ENCODE measurements at regions not wholly inside any gene's neighbourhood (a gene's known extent, or its start where the extent isn't known, plus 50 kb on each side); places are given as distances from the start of the nearest gene placed in this dataset.

DNA sequence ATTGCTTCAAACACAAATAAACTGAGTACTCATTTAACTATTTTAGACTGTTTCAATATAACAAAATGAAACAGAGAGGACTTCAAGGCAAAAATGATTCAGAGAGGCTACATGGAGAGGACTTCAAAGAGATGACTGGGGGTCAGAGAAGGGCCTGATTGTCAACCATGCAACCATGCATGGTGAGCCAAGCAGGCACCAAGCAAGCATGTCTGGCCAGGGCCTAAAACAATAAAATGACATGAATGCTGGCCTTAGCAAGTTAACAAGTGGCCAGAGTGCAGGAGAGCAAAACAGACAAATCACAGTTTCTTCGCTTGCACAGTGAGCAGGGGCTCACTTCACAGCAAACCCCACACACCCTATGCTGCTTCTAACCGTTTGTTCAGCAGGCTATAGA, 356.5 kb upstream of the MTPN start:
- H3K4me1 ChIP-seq: no peaks in the 10 kb centered on the region
- no peak for TF ChIP-seq RNF2 (IDR thresholded peaks at IDR 0.05; ENCODE audit: borderline replicate concordance, low read depth)
- no peak for TF ChIP-seq CHD4 (IDR thresholded peaks at IDR 0.05; ENCODE audit: borderline replicate concordance)
- TF ChIP-seq HOXB13 (CRISPR knock-in tag; IDR thresholded peaks at IDR 0.05; ENCODE audit: low read depth): no peak
- no peak for TF ChIP-seq EHF (CRISPR knock-in tag; IDR thresholded peaks at IDR 0.05)
- TF ChIP-seq NR3C1 (IDR thresholded peaks at IDR 0.05): no peak
- TF ChIP-seq FOSB (CRISPR knock-in tag; IDR thresholded peaks at IDR 0.05): no peak
- TF ChIP-seq, protein P1, sequence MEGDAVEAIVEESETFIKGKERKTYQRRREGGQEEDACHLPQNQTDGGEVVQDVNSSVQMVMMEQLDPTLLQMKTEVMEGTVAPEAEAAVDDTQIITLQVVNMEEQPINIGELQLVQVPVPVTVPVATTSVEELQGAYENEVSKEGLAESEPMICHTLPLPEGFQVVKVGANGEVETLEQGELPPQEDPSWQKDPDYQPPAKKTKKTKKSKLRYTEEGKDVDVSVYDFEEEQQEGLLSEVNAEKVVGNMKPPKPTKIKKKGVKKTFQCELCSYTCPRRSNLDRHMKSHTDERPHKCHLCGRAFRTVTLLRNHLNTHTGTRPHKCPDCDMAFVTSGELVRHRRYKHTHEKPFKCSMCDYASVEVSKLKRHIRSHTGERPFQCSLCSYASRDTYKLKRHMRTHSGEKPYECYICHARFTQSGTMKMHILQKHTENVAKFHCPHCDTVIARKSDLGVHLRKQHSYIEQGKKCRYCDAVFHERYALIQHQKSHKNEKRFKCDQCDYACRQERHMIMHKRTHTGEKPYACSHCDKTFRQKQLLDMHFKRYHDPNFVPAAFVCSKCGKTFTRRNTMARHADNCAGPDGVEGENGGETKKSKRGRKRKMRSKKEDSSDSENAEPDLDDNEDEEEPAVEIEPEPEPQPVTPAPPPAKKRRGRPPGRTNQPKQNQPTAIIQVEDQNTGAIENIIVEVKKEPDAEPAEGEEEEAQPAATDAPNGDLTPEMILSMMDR (IDR thresholded peaks at IDR 0.05): no peak
- TF ChIP-seq, protein P2, sequence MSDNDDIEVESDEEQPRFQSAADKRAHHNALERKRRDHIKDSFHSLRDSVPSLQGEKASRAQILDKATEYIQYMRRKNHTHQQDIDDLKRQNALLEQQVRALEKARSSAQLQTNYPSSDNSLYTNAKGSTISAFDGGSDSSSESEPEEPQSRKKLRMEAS (IDR thresholded peaks at IDR 0.05): no peak
- no peak for TF ChIP-seq MAZ (IDR thresholded peaks at IDR 0.05; ENCODE audit: borderline replicate concordance, low read depth, low read length)
- TF ChIP-seq ZSCAN20 (CRISPR knock-in tag; IDR thresholded peaks at IDR 0.05): no peak
- TF ChIP-seq JUN (IDR thresholded peaks at IDR 0.05): no peak
- no peak for TF ChIP-seq TP53 (CRISPR knock-in tag; IDR thresholded peaks at IDR 0.05)
- no peak for TF ChIP-seq GATA3 (IDR thresholded peaks at IDR 0.05; ENCODE audit: borderline replicate concordance)
- DNase-seq (ENCODE audit: low read depth in 1 of 2, low spot score in 1 of 2) (no peak), FAIRE-seq (no peak), ATAC-seq (no peak)
- 0% methylated on average over 2 of the region's 2 CpGs for WGBS (ENCODE audit: missing lambda C conversion rate)
- ChIA-PET CTCF (no interaction called here), POLR2A (no interaction called here)
- no peak overlapping the region for H3K4me3 ChIP-seq
- no peaks in the 10 kb centered on the region for H3K9me3 ChIP-seq
- H3K27ac ChIP-seq: no peak overlapping the region
- no peak overlapping the region for H3K4me2 ChIP-seq

DNA sequence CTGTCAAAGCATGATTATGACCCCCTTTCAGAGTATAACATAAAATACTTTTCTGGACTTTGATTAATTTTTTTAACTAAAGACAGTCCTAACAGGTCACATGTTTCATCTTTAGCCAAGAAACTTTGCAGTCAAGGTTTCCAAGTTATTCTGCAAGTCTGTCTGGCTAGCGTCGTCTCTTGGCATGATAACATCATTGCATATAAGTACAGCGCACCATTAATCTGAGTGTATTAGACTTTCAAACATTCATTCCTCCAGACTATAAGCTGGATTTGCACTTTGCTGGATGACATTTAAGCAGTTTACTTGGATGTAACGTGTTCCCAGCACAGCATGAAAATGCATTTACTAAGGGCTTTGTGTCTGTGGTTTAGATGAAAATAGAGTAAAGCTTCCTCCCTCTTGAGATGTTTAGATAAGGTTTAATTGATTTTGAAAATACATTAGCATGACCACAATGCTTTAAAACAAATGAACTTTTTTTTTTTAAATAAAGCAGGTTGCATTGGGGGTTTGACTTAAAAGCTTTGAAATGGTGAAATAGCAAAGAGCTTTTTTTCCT, 349.0 kb upstream of the MTPN start:
- DNase-seq (ENCODE audit: low read depth in 1 of 2, low spot score in 1 of 2) (no peak), FAIRE-seq (no peak), ATAC-seq (no peak)
- no peak overlapping the region for H3K4me3 ChIP-seq
- no peak overlapping the region for H3K4me2 ChIP-seq
- WGBS (ENCODE audit: missing lambda C conversion rate): 22% methylated on average over 4 of the region's 4 CpGs
- CTCF ChIA-PET: no interaction called here
- no peaks in the 10 kb centered on the region for H3K9me3 ChIP-seq
- no peaks in the 10 kb centered on the region for H3K4me1 ChIP-seq
- TF ChIP-seq HOXA7 (CRISPR knock-in tag; IDR thresholded peaks at IDR 0.05): no peak
- no peak overlapping the region for H3K27ac ChIP-seq
- POLR2A ChIA-PET: no interaction called here

DNA sequence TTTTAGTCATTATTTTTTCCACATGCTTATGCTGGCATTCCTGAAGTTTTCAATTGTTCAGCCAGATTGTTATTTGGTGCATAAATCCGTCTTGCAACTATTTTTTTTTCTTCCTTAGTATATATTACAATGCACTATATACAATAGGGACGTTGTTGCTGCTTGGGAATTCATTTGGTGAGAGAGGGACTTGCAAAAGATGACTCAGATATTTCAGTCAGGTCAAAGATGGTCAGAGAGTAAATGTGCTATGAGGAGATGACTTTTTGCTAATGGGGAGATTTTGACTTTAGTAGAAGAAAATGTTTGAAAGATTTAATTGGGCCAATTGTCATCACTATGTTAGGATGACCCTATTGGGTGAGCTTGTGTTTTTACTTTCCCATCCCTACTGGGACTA, 348.4 kb upstream of the MTPN start:
- H3K4me2 ChIP-seq: no peak overlapping the region
- no peak overlapping the region for H3K4me3 ChIP-seq
- no peaks in the 10 kb centered on the region for H3K4me1 ChIP-seq
- no peaks in the 10 kb centered on the region for H3K9me3 ChIP-seq
- FAIRE-seq (no peak), DNase-seq (ENCODE audit: low read depth in 1 of 2, low spot score in 1 of 2) (no peak), ATAC-seq (no peak)
- WGBS (ENCODE audit: missing lambda C conversion rate): 4% methylated on average over 2 of the region's 2 CpGs
- POLR2A ChIA-PET: no interaction called here
- CTCF ChIA-PET: no interaction called here
- H3K27ac ChIP-seq: no peak overlapping the region
- TF ChIP-seq KDM5A (IDR thresholded peaks at IDR 0.05) (no peak), TFCP2L1 (CRISPR knock-in tag; IDR thresholded peaks at IDR 0.05) (no peak), RNF2 (IDR thresholded peaks at IDR 0.05; ENCODE audit: borderline replicate concordance, low read depth) (no peak), JUNB (IDR thresholded peaks at IDR 0.05) (no peak), CHD4 (IDR thresholded peaks at IDR 0.05; ENCODE audit: borderline replicate concordance) (no peak), NR3C1 (IDR thresholded peaks at IDR 0.05) (no peak), EHF (CRISPR knock-in tag; IDR thresholded peaks at IDR 0.05) (no peak)
- TF ChIP-seq, protein P3, sequence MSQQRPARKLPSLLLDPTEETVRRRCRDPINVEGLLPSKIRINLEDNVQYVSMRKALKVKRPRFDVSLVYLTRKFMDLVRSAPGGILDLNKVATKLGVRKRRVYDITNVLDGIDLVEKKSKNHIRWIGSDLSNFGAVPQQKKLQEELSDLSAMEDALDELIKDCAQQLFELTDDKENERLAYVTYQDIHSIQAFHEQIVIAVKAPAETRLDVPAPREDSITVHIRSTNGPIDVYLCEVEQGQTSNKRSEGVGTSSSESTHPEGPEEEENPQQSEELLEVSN (IDR thresholded peaks at IDR 0.05; ENCODE audit: borderline replicate concordance, low read depth): no peak
- TF ChIP-seq, protein P4, sequence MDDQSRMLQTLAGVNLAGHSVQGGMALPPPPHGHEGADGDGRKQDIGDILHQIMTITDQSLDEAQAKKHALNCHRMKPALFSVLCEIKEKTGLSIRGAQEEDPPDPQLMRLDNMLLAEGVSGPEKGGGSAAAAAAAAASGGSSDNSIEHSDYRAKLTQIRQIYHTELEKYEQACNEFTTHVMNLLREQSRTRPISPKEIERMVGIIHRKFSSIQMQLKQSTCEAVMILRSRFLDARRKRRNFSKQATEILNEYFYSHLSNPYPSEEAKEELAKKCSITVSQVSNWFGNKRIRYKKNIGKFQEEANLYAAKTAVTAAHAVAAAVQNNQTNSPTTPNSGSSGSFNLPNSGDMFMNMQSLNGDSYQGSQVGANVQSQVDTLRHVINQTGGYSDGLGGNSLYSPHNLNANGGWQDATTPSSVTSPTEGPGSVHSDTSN (IDR thresholded peaks at IDR 0.05): no peak
